GM21447 (cell line): ENCODE measurements at regions not wholly inside any gene's neighbourhood (a gene's known extent, or its start where the extent isn't known, plus 50 kb on each side); places are given as distances from the start of the nearest gene placed in this dataset.
A peak's percentile ranks its signal among the peaks of the same experiment; 100 is the strongest.

Experiments used
- ATAC-seq: cut with Tn5 transposase; IDR thresholded peaks from one replicate; pipeline ENCODE4 v1.9.1; 2021; ENCODE audit not compliant: unreplicated experiment

- ATAC-seq: no peak
Observed at GRCh38 chr14:89013698-89014568, 189.5 kb downstream of the TTC8 start.

GRCh38 chr14:89014569-89014850 lies 190.1 kb downstream of the TTC8 start:
- no peak for ATAC-seq

GRCh38 chr14:89015016-89015415 lies 190.6 kb downstream of the TTC8 start:
- ATAC-seq: no peak

GRCh38 chr14:89017417-89017816 lies 193.0 kb downstream of the TTC8 start:
- ATAC-seq: no peak

GRCh38 chr14:89022274-89022673 lies 197.8 kb downstream of the TTC8 start:
- ATAC-seq: no peak

- no peak for ATAC-seq
Observed at GRCh38 chr14:89024691-89025090, 200.2 kb downstream of the TTC8 start.

GRCh38 chr14:89025561-89026236 lies 201.2 kb downstream of the TTC8 start:
- no peak for ATAC-seq

GRCh38 chr14:89027097-89027740 lies 202.8 kb downstream of the TTC8 start:
- ATAC-seq: peak; percentile 69

- ATAC-seq: no peak
Observed at GRCh38 chr14:89028462-89029134, 204.1 kb downstream of the TTC8 start.

- ATAC-seq: no peak
Observed at GRCh38 chr14:89029961-89030694, 205.7 kb downstream of the TTC8 start.

GRCh38 chr14:89030921-89031320 lies 206.5 kb downstream of the TTC8 start:
- ATAC-seq: no peak

- ATAC-seq: no peak
Observed at GRCh38 chr14:89032086-89032649, 207.7 kb downstream of the TTC8 start.

GRCh38 chr14:89033756-89034155 lies 209.3 kb downstream of the TTC8 start:
- ATAC-seq: no peak

GRCh38 chr14:89036371-89036770 lies 211.9 kb downstream of the TTC8 start:
- ATAC-seq: no peak

GRCh38 chr14:89037065-89037464 lies 212.6 kb downstream of the TTC8 start:
- ATAC-seq: no peak

GRCh38 chr14:89040080-89040459 lies 215.6 kb downstream of the TTC8 start:
- no peak for ATAC-seq

- peak; percentile 75 for ATAC-seq
Observed at GRCh38 chr14:89040460-89041256, 216.2 kb downstream of the TTC8 start.

- ATAC-seq: no peak
Observed at GRCh38 chr14:89041257-89041582, 216.8 kb downstream of the TTC8 start.

- ATAC-seq: no peak
Observed at GRCh38 chr14:89042021-89042420, 217.6 kb downstream of the TTC8 start.

- no peak for ATAC-seq
Observed at GRCh38 chr14:89053303-89053702, 228.9 kb downstream of the TTC8 start.
